Astrocyte of the spinal cord (primary cell): ENCODE measurements at regions not wholly inside any gene's neighbourhood (a gene's known extent, or its start where the extent isn't known, plus 50 kb on each side); places are given as distances from the start of the nearest gene placed in this dataset.
A peak's percentile ranks its signal among the peaks of the same experiment; 100 is the strongest.
"Not testable (repeated sequence)": the region's sequence is repeated elsewhere in the genome, so short reads cannot be mapped to it uniquely, and the experiment has no call there.

Experiments used
- DNase-seq: peaks from one replicate; pipeline ENCODE4 v3.0.0; 2011; ENCODE audit warnings: low read depth, low spot score
- H3K4me3 ChIP-seq: 2 replicates; pipeline ENCODE4 v1.5.1; 2011; ENCODE audit warnings: low read depth, mild to moderate bottlenecking, low read length, moderate library complexity
- CTCF ChIP-seq: IDR thresholded peaks from 2 replicates; pipeline ENCODE4 v1.5.1; 2012; ENCODE audit warnings: low read depth, mild to moderate bottlenecking, low read length, inconsistent platforms
- in situ Hi-C: cut with HindIII; loops from 2 replicates; pipeline ENCODE4 v1.10.0; 2017; ENCODE audit warnings: low sequenced_read_pairs

GRCh38 chr17:31740611-31741082, 118.4 kb downstream of the COPRS start:
- in situ Hi-C loops: no loop called here
- no peak for TF ChIP-seq CTCF

GRCh38 chr17:31738996-31739699, 119.9 kb downstream of the COPRS start:
- no peak for DNase-seq
- H3K4me3 ChIP-seq: no peak overlapping the region
- TF ChIP-seq CTCF: no peak
- in situ Hi-C loops: no loop called here

More at GRCh38 chr17:31740611-31741082, 118.4 kb downstream of the COPRS start:
- peak; percentile 45 for DNase-seq
- no peak overlapping the region for H3K4me3 ChIP-seq

- DNase-seq: no peak
- no peak for TF ChIP-seq CTCF
- in situ Hi-C loops: no loop called here
- H3K4me3 ChIP-seq: no peak overlapping the region
Observed at GRCh38 chr17:31738488-31738887, 120.6 kb downstream of the COPRS start.

- no peak overlapping the region for H3K4me3 ChIP-seq
- DNase-seq: no peak
- in situ Hi-C loops: no loop called here
- no peak for TF ChIP-seq CTCF
Observed at GRCh38 chr17:31738067-31738466, 121.0 kb downstream of the COPRS start.

- no peak overlapping the region for H3K4me3 ChIP-seq
- no peak for TF ChIP-seq CTCF
- in situ Hi-C loops: no loop called here
- DNase-seq: no peak
Observed at GRCh38 chr17:31736855-31737625, 122.0 kb downstream of the COPRS start.

GRCh38 chr17:31733326-31733725, 125.7 kb downstream of the COPRS start:
- in situ Hi-C loops: no loop called here
- DNase-seq: no peak
- no peak for TF ChIP-seq CTCF

GRCh38 chr17:31731585-31732154, 127.4 kb downstream of the COPRS start:
- in situ Hi-C loops, DNase-seq, H3K4me3 ChIP-seq: not testable (repeated sequence)

More at GRCh38 chr17:31733326-31733725, 125.7 kb downstream of the COPRS start:
- no peak overlapping the region for H3K4me3 ChIP-seq
